Fibroblast of upper back skin (primary cell): ENCODE measurements at regions not wholly inside any gene's neighbourhood (a gene's known extent, or its start where the extent isn't known, plus 50 kb on each side); places are given as distances from the start of the nearest gene placed in this dataset.
"Not testable (repeated sequence)": the region's sequence is repeated elsewhere in the genome, so short reads cannot be mapped to it uniquely, and the experiment has no call there.

ENCODE experiments used
- DNase-seq: peaks from one replicate; pipeline ENCODE4 v3.0.0-alpha.2; 2013

- no peak for DNase-seq
Measured at GRCh38 chr5:2872676-2873075, 121.2 kb upstream of the IRX2 start.

GRCh38 chr5:2871282-2871681 is 119.8 kb upstream of the IRX2 start:
- no peak for DNase-seq

GRCh38 chr5:2869471-2869870 is 118.0 kb upstream of the IRX2 start:
- DNase-seq = no peak

- no peak for DNase-seq
Measured at GRCh38 chr5:2867373-2867933, 116.0 kb upstream of the IRX2 start.

GRCh38 chr5:2866662-2867372 is 115.3 kb upstream of the IRX2 start:
- no peak for DNase-seq

GRCh38 chr5:2865856-2866255 is 114.4 kb upstream of the IRX2 start:
- no peak for DNase-seq

- no peak for DNase-seq
Measured at GRCh38 chr5:2864515-2865105, 113.1 kb upstream of the IRX2 start.

- no peak for DNase-seq
Measured at GRCh38 chr5:2863675-2864433, 112.4 kb upstream of the IRX2 start.

- no peak for DNase-seq
Measured at GRCh38 chr5:2863133-2863532, 111.7 kb upstream of the IRX2 start.

- not testable (repeated sequence) for DNase-seq
Measured at GRCh38 chr5:2862176-2862575, 110.7 kb upstream of the IRX2 start.

GRCh38 chr5:2861605-2862004 is 110.1 kb upstream of the IRX2 start:
- no peak for DNase-seq

- DNase-seq = no peak
Measured at GRCh38 chr5:2860101-2860500, 108.6 kb upstream of the IRX2 start.

GRCh38 chr5:2857837-2858236 is 106.4 kb upstream of the IRX2 start:
- no peak for DNase-seq

GRCh38 chr5:2856206-2856605 is 104.7 kb upstream of the IRX2 start:
- DNase-seq = no peak

- DNase-seq = no peak
Measured at GRCh38 chr5:2852446-2852845, 101.0 kb upstream of the IRX2 start.

GRCh38 chr5:2851895-2852294 is 100.4 kb upstream of the IRX2 start:
- no peak for DNase-seq

GRCh38 chr5:2849429-2849828 is 98.0 kb upstream of the IRX2 start:
- no peak for DNase-seq

- DNase-seq = no peak
Measured at GRCh38 chr5:2848619-2849018, 97.1 kb upstream of the IRX2 start.

GRCh38 chr5:2847608-2848007 is 96.1 kb upstream of the IRX2 start:
- DNase-seq = no peak

GRCh38 chr5:2841208-2841607 is 89.7 kb upstream of the IRX2 start:
- no peak for DNase-seq

- no peak for DNase-seq
Measured at GRCh38 chr5:2840372-2840915, 89.0 kb upstream of the IRX2 start.

GRCh38 chr5:2836133-2836532 is 84.7 kb upstream of the IRX2 start:
- DNase-seq = no peak

GRCh38 chr5:2833556-2833955 is 82.1 kb upstream of the IRX2 start:
- DNase-seq = no peak

- no peak for DNase-seq
Measured at GRCh38 chr5:2832394-2832793, 80.9 kb upstream of the IRX2 start.
